Mesenchymal stem cell (in vitro differentiated cells and primary cell): ENCODE measurements at regions not wholly inside any gene's neighbourhood (a gene's known extent, or its start where the extent isn't known, plus 50 kb on each side); places are given as distances from the start of the nearest gene placed in this dataset.

Source experiments
- DNase-seq: peaks from one replicate; pipeline ENCODE4 v3.0.0-alpha.2; 2013
- H2AFZ ChIP-seq: one replicate; pipeline ENCODE4 v1.6.1; 2013; ENCODE audit warnings: low read depth, mild to moderate bottlenecking, control low read depth, inconsistent platforms, low read length, moderate library complexity
- H2AK5ac ChIP-seq: 2 replicates; pipeline ENCODE4 v1.6.1; 2013; ENCODE audit warnings: low read length, moderate library complexity, mild to moderate bottlenecking, inconsistent platforms; ENCODE audit not compliant: severe bottlenecking
- H2BK120ac ChIP-seq: one replicate; pipeline ENCODE4 v1.6.1; 2013; ENCODE audit warnings: low read depth, mild to moderate bottlenecking, inconsistent platforms, low read length, moderate library complexity
- H2BK12ac ChIP-seq, 2 experiments: one replicate each; pipeline ENCODE4 v1.6.1; 2013; ENCODE audit warnings: inconsistent platforms in 2 of 2, low read length in 2 of 2, mild to moderate bottlenecking in 2 of 2, moderate library complexity in 2 of 2, control low read depth in 1 of 2
- H2BK15ac ChIP-seq: one replicate; pipeline ENCODE4 v1.6.1; 2013; ENCODE audit warnings: mild to moderate bottlenecking, low read depth, inconsistent platforms; ENCODE audit not compliant: poor library complexity, severe bottlenecking
- H2BK5ac ChIP-seq: 2 replicates; pipeline ENCODE4 v1.6.1; 2013; ENCODE audit warnings: low read depth, mild to moderate bottlenecking, low read length, control low read depth, inconsistent platforms; ENCODE audit not compliant: poor library complexity, severe bottlenecking
- H3K14ac ChIP-seq, 2 experiments: one replicate each; pipeline ENCODE4 v1.6.1; 2013; ENCODE audit warnings: inconsistent platforms in 2 of 2, low read length in 2 of 2, control low read depth in 1 of 2, mild to moderate bottlenecking in 1 of 2, moderate library complexity in 1 of 2
- H3K18ac ChIP-seq, 2 experiments: one replicate each; pipeline ENCODE4 v1.6.1; 2013; ENCODE audit warnings: inconsistent platforms in 2 of 2, low read length in 2 of 2, control low read depth in 1 of 2, low read depth in 1 of 2, mild to moderate bottlenecking in 1 of 2
- H3K23ac ChIP-seq, 2 experiments: one replicate each; pipeline ENCODE4 v1.6.1; 2013; ENCODE audit warnings: inconsistent platforms in 2 of 2, low read length in 2 of 2, mild to moderate bottlenecking in 2 of 2, moderate library complexity in 2 of 2, control low read depth in 1 of 2
- H3K27ac ChIP-seq: 2 replicates; pipeline ENCODE4 v1.5.1; 2013; ENCODE audit warnings: mild to moderate bottlenecking, moderate library complexity, low read length, control low read depth, inconsistent platforms; ENCODE audit not compliant: poor library complexity, severe bottlenecking
- H3K27me3 ChIP-seq, 2 experiments: 2 replicates each; pipeline versions ENCODE4 v1.6.1 to v1.7.0; 2013; ENCODE audit warnings: low read length in 2 of 2, mild to moderate bottlenecking in 2 of 2, moderate library complexity in 2 of 2, control low read depth in 1 of 2, inconsistent platforms in 1 of 2; ENCODE audit not compliant: control insufficient read depth in 1 of 2, insufficient read depth in 1 of 2
- H3K36me3 ChIP-seq, 2 experiments: 2 replicates each; pipeline versions ENCODE4 v1.6.1 to v1.7.0; 2013; ENCODE audit warnings: low read length in 2 of 2, control low read depth in 1 of 2, inconsistent platforms in 1 of 2, low read depth in 1 of 2, mild to moderate bottlenecking in 1 of 2; ENCODE audit not compliant: insufficient read depth in 2 of 2, control insufficient read depth in 1 of 2
- H3K4ac ChIP-seq, 2 experiments: one replicate each; pipeline ENCODE4 v1.6.1; 2013; ENCODE audit warnings: inconsistent platforms in 2 of 2, low read length in 2 of 2, mild to moderate bottlenecking in 2 of 2, moderate library complexity in 2 of 2, control low read depth in 1 of 2, low read depth in 1 of 2
- H3K4me1 ChIP-seq: 2 replicates; pipeline ENCODE4 v1.6.1; 2013; ENCODE audit warnings: low read depth, low read length, control low read depth; ENCODE audit not compliant: control insufficient read depth, insufficient read depth
- H3K4me2 ChIP-seq: 2 replicates; pipeline ENCODE4 v1.6.1; 2013; ENCODE audit warnings: low read length, mild to moderate bottlenecking, inconsistent platforms; ENCODE audit not compliant: poor library complexity, severe bottlenecking
- H3K4me3 ChIP-seq, 2 experiments: 2 replicates each; pipeline versions ENCODE4 v1.5.1 to v1.7.0; 2013; ENCODE audit warnings: low read length in 2 of 2, mild to moderate bottlenecking in 2 of 2, control low read depth in 1 of 2, low read depth in 1 of 2; ENCODE audit not compliant: insufficient read depth in 1 of 2
- H3K79me1 ChIP-seq: replicated peaks from 2 replicates; pipeline ENCODE4 v1.6.1; 2013; ENCODE audit warnings: mild to moderate bottlenecking, control low read depth, low read length, inconsistent platforms; ENCODE audit not compliant: poor library complexity, severe bottlenecking
- H3K9ac ChIP-seq: 2 replicates; pipeline ENCODE4 v1.7.0; 2013; ENCODE audit warnings: mild to moderate bottlenecking, low read length, moderate library complexity
- H3K9me3 ChIP-seq: 2 replicates; pipeline ENCODE4 v1.7.0; 2013; ENCODE audit warnings: mild to moderate bottlenecking, low read length; ENCODE audit not compliant: control insufficient read depth
- H4K8ac ChIP-seq: one replicate; pipeline ENCODE4 v1.6.1; 2013; ENCODE audit warnings: inconsistent platforms, mild to moderate bottlenecking, low read length, moderate library complexity
- H4K91ac ChIP-seq: one replicate; pipeline ENCODE4 v1.6.1; 2013; ENCODE audit warnings: mild to moderate bottlenecking, low read length, inconsistent platforms
- WGBS: methylation state at CpG from one replicate; pipeline ENCODE4 v1.1.7; 2013; ENCODE audit warnings: mixed read lengths; 5-methylcytosine and 5-hydroxymethylcytosine counted together

- H3K4me3 ChIP-seq: no peak overlapping the region
- H2BK5ac ChIP-seq: no peak overlapping the region
- H4K8ac ChIP-seq: no peak overlapping the region
- H2BK120ac ChIP-seq: no peak overlapping the region
- H3K4me2 ChIP-seq: no peak overlapping the region
- no peak overlapping the region for H3K23ac ChIP-seq
- no peak overlapping the region for H3K27ac ChIP-seq
- no peak overlapping the region for H2BK12ac ChIP-seq
- no peaks in the 10 kb centered on the region for H3K27me3 ChIP-seq
- H3K36me3 ChIP-seq: no peaks in the 10 kb centered on the region
- no peaks in the 10 kb centered on the region for H3K9me3 ChIP-seq
- no peak overlapping the region for H3K14ac ChIP-seq
- H2AFZ ChIP-seq: no peak overlapping the region
- no peak overlapping the region for H3K4ac ChIP-seq
- no peak for DNase-seq
- no peak overlapping the region for H4K91ac ChIP-seq
- no peaks in the 10 kb centered on the region for H3K79me1 ChIP-seq
- no peak overlapping the region for H3K18ac ChIP-seq
- no peak overlapping the region for H2AK5ac ChIP-seq
- H2BK15ac ChIP-seq: no peak overlapping the region
- WGBS: no CpG with 5 or more reads among the region's 2 CpGs
- H3K4me1 ChIP-seq: no peaks in the 10 kb centered on the region
- H3K9ac ChIP-seq: peak overlapping the region; percentile 23
These were observed 158.9 kb upstream of the FN1 start for GRCh38 chr2:215594766-215595165.

GRCh38 chr2:215590010-215590745 is 154.3 kb upstream of the FN1 start:
- Histone ChIP-seq H2BK12ac (no peak overlapping the region), H3K18ac (no peak overlapping the region), H3K4me2 (no peak overlapping the region), H4K8ac (no peak overlapping the region), H3K27me3 (no peaks in the 10 kb centered on the region), H3K36me3 (no peaks in the 10 kb centered on the region), H3K79me1 (no peaks in the 10 kb centered on the region), H3K9ac (no peak overlapping the region), H3K27ac (no peak overlapping the region), H3K23ac (no peak overlapping the region), H2BK120ac (no peak overlapping the region), H3K4me1 (no peaks in the 10 kb centered on the region), H3K4me3 (no peak overlapping the region), H3K9me3 (no peaks in the 10 kb centered on the region), H3K4ac (no peak overlapping the region), H4K91ac (no peak overlapping the region), H2AK5ac (no peak overlapping the region), H2AFZ (no peak overlapping the region), H3K14ac (no peak overlapping the region), H2BK5ac (no peak overlapping the region), H2BK15ac (no peak overlapping the region)
- 70% methylated on average over 3 of the region's 6 CpGs for WGBS
- peak; percentile 45 for DNase-seq

GRCh38 chr2:215583881-215584280 is 148.0 kb upstream of the FN1 start:
- H3K4me2 ChIP-seq: no peak overlapping the region
- no peak overlapping the region for H2BK15ac ChIP-seq
- H3K4me1 ChIP-seq: no peaks in the 10 kb centered on the region
- H4K91ac ChIP-seq: no peak overlapping the region
- no peak overlapping the region for H3K9ac ChIP-seq
- H3K18ac ChIP-seq: no peak overlapping the region
- H3K9me3 ChIP-seq: no peaks in the 10 kb centered on the region
- no peak overlapping the region for H3K4me3 ChIP-seq
- H2BK120ac ChIP-seq: no peak overlapping the region
- H2BK5ac ChIP-seq: no peak overlapping the region
- no peak overlapping the region for H2AK5ac ChIP-seq
- H3K79me1 ChIP-seq: no peaks in the 10 kb centered on the region
- no peak overlapping the region for H3K23ac ChIP-seq
- 100% methylated on average over 1 of the region's 1 CpG for WGBS
- no peak overlapping the region for H4K8ac ChIP-seq
- no peak overlapping the region for H3K27ac ChIP-seq
- H3K27me3 ChIP-seq: no peaks in the 10 kb centered on the region
- H3K4ac ChIP-seq: no peak overlapping the region
- no peak overlapping the region for H3K14ac ChIP-seq
- H2BK12ac ChIP-seq: no peak overlapping the region
- no peak overlapping the region for H2AFZ ChIP-seq
- DNase-seq: no peak
- no peaks in the 10 kb centered on the region for H3K36me3 ChIP-seq

- WGBS: 58% methylated on average over 1 of the region's 3 CpGs
- Histone ChIP-seq H3K23ac (no peak overlapping the region), H3K9me3 (no peaks in the 10 kb centered on the region)
These were observed 143.9 kb upstream of the FN1 start for GRCh38 chr2:215579809-215580208.

More at GRCh38 chr2:215579809-215580208, 143.9 kb upstream of the FN1 start:
- H3K27me3 ChIP-seq: no peaks in the 10 kb centered on the region
- DNase-seq: peak; percentile 61
- no peak overlapping the region for H2BK12ac ChIP-seq
- H2BK120ac ChIP-seq: no peak overlapping the region
- H3K18ac ChIP-seq: no peak overlapping the region
- no peak overlapping the region for H4K91ac ChIP-seq
- no peak overlapping the region for H3K4ac ChIP-seq
- H2BK15ac ChIP-seq: no peak overlapping the region
- H3K79me1 ChIP-seq: no peaks in the 10 kb centered on the region
- H3K9ac ChIP-seq: peak overlapping the region; percentile 80
- no peak overlapping the region for H3K14ac ChIP-seq
- no peak overlapping the region for H3K4me2 ChIP-seq
- no peak overlapping the region for H2AK5ac ChIP-seq
- H3K27ac ChIP-seq: no peak overlapping the region
- peaks cover 1% of the 10 kb centered on the region for H3K4me1 ChIP-seq
- no peak overlapping the region for H3K4me3 ChIP-seq
- no peaks in the 10 kb centered on the region for H3K36me3 ChIP-seq
- H4K8ac ChIP-seq: no peak overlapping the region
- no peak overlapping the region for H2BK5ac ChIP-seq
- no peak overlapping the region for H2AFZ ChIP-seq
